HG03159 (cell line): ENCODE measurements at regions not wholly inside any gene's neighbourhood (a gene's known extent, or its start where the extent isn't known, plus 50 kb on each side); places are given as distances from the start of the nearest gene placed in this dataset.

Experiments used
- ATAC-seq: cut with Tn5 transposase; IDR thresholded peaks from one replicate; pipeline ENCODE4 v1.9.1; 2021; ENCODE audit warnings: mild to moderate bottlenecking, moderate library complexity; ENCODE audit not compliant: unreplicated experiment

- no peak for ATAC-seq
These were observed 85.9 kb upstream of the LIFR start for GRCh38 chr5:38642189-38642911.

- no peak for ATAC-seq
These were observed 87.2 kb upstream of the LIFR start for GRCh38 chr5:38643616-38644015.

GRCh38 chr5:38645508-38645907 lies 89.1 kb upstream of the LIFR start:
- no peak for ATAC-seq

GRCh38 chr5:38648703-38649291 lies 92.4 kb upstream of the LIFR start:
- no peak for ATAC-seq

- no peak for ATAC-seq
These were observed 94.1 kb upstream of the LIFR start for GRCh38 chr5:38650540-38650939.

GRCh38 chr5:38650946-38651345 lies 94.5 kb upstream of the LIFR start:
- ATAC-seq = no peak

GRCh38 chr5:38651806-38652205 lies 95.4 kb upstream of the LIFR start:
- ATAC-seq = no peak

- no peak for ATAC-seq
These were observed 96.9 kb upstream of the LIFR start for GRCh38 chr5:38653389-38653788.

- ATAC-seq = no peak
These were observed 99.2 kb upstream of the LIFR start for GRCh38 chr5:38655691-38656090.

- no peak for ATAC-seq
These were observed 100.1 kb upstream of the LIFR start for GRCh38 chr5:38656568-38656967.

- no peak for ATAC-seq
These were observed 100.6 kb upstream of the LIFR start for GRCh38 chr5:38657020-38657419.

- no peak for ATAC-seq
These were observed 103.8 kb upstream of the LIFR start for GRCh38 chr5:38660194-38660668.

GRCh38 chr5:38662090-38662489 lies 105.6 kb upstream of the LIFR start:
- no peak for ATAC-seq

GRCh38 chr5:38663249-38663648 lies 106.8 kb upstream of the LIFR start:
- ATAC-seq = no peak

- no peak for ATAC-seq
These were observed 110.4 kb upstream of the LIFR start for GRCh38 chr5:38666668-38667498.

GRCh38 chr5:38667499-38667776 lies 111.0 kb upstream of the LIFR start:
- ATAC-seq = no peak

- no peak for ATAC-seq
These were observed 113.0 kb upstream of the LIFR start for GRCh38 chr5:38669361-38669880.

- ATAC-seq = no peak
These were observed 113.6 kb upstream of the LIFR start for GRCh38 chr5:38670066-38670465.

- ATAC-seq = no peak
These were observed 114.4 kb upstream of the LIFR start for GRCh38 chr5:38670878-38671277.

GRCh38 chr5:38672059-38672788 lies 115.8 kb upstream of the LIFR start:
- ATAC-seq = no peak

- ATAC-seq = no peak
These were observed 117.2 kb upstream of the LIFR start for GRCh38 chr5:38673671-38674071.
